PFSK-1 (cell line): ENCODE measurements at regions not wholly inside any gene's neighbourhood (a gene's known extent, or its start where the extent isn't known, plus 50 kb on each side); places are given as distances from the start of the nearest gene placed in this dataset.

ENCODE experiments used
- FOXP2 ChIP-seq: optimal IDR thresholded peaks from 2 replicates; pipeline ENCODE3; 2011; ENCODE audit warnings: borderline replicate concordance, control low read depth, inconsistent platforms; ENCODE audit not compliant: insufficient read depth; ENCODE audit errors: extremely low read length, extremely low read depth
- POLR2AphosphoS5 ChIP-seq: IDR thresholded peaks from 2 replicates; pipeline ENCODE4 v1.6.1; 2012; ENCODE audit warnings: low read depth, mild to moderate bottlenecking, control low read depth, low read length, moderate library complexity
- REST ChIP-seq, 2 experiments: IDR thresholded peaks; 2 replicates each; pipeline versions ENCODE4 v1.6.1 to v1.8.0; 2011 to 2012; ENCODE audit warnings: low read depth in 2 of 2, low read length in 2 of 2, control low read depth in 1 of 2, inconsistent platforms in 1 of 2, mild to moderate bottlenecking in 1 of 2, moderate library complexity in 1 of 2; ENCODE audit not compliant: insufficient read depth in 1 of 2
- SIN3A ChIP-seq: IDR thresholded peaks from 2 replicates; pipeline ENCODE4 v1.6.1; 2012; ENCODE audit warnings: mild to moderate bottlenecking, low read length, moderate library complexity, borderline replicate concordance; ENCODE audit not compliant: insufficient read depth
- TAF1 ChIP-seq: IDR thresholded peaks from 2 replicates; pipeline ENCODE4 v1.6.1; 2012; ENCODE audit warnings: low read length, control low read depth, borderline replicate concordance; ENCODE audit not compliant: insufficient read depth

GRCh38 chr17:79479876-79480275, 131.0 kb downstream of the RBFOX3 start:
- TF ChIP-seq TAF1 (no peak), SIN3A (no peak), FOXP2 (no peak), REST (IDR thresholded peaks at IDR 0.05; ENCODE audit: insufficient read depth in 1 of 2, low read depth in 2 of 2, low read length in 2 of 2) (no peak), POLR2AphosphoS5 (no peak)

DNA sequence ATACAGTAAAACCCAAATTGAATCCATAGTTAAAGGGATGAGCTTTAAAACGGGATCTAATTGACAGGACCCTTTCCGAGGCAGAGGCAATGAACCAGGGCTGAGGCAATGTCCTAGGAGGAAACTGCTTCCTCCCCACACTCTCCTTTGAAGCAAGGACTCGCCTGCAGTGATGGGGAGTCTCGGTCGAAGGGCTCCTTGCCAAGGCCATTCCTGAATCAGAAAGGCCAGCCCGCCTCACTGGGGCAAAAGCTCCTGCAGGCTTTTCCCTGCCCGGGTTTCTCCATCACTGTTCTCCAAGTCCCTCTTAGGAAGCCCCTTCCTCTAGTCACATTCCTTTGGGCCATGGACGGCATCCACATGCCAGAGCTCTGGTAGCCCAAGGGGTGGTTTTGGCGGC, 132.0 kb downstream of the RBFOX3 start:
- TF ChIP-seq SIN3A (no peak), FOXP2 (no peak), REST (IDR thresholded peaks at IDR 0.05; ENCODE audit: insufficient read depth in 1 of 2, low read depth in 2 of 2, low read length in 2 of 2) (no peak), TAF1 (no peak), POLR2AphosphoS5 (no peak)

- TF ChIP-seq FOXP2 (no peak), SIN3A (no peak), POLR2AphosphoS5 (no peak), TAF1 (no peak), REST (IDR thresholded peaks at IDR 0.05; ENCODE audit: insufficient read depth in 1 of 2, low read depth in 2 of 2, low read length in 2 of 2) (no peak)
Observed at GRCh38 chr17:79478051-79478461, 132.8 kb downstream of the RBFOX3 start.

DNA sequence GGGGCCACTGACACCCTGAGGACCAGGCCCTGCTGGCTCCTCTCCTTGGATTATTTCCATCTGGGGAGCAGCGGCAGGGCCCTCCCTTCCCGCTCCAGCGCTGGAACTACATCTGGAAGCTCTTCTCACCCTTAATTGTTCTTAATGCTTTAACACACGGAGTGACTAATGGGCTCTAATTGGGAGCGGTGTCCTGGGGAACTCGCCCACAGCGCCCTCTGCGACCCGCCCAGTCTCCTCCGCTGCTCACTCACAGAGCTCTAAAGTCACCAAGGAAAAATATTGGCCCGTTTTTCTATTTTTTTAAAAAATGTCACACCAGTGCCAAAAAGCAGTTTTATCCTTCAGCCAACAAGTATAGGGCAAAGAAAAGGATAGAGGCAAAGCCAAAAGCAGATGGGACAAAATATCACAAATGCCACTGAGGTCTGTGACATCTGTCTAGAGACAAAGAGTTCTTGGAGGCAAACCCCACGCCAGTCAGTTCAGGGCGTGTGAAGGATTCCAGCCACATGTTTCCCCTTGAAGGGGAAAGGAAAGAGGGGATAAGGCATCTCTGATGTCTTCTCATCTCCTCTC, 134.7 kb downstream of the RBFOX3 start:
- no peak for TF ChIP-seq REST (IDR thresholded peaks at IDR 0.05; ENCODE audit: insufficient read depth in 1 of 2, low read depth in 2 of 2, low read length in 2 of 2)
- TF ChIP-seq FOXP2, result no peak
- no peak for TF ChIP-seq POLR2AphosphoS5
- no peak for TF ChIP-seq TAF1
- TF ChIP-seq SIN3A, result no peak

DNA sequence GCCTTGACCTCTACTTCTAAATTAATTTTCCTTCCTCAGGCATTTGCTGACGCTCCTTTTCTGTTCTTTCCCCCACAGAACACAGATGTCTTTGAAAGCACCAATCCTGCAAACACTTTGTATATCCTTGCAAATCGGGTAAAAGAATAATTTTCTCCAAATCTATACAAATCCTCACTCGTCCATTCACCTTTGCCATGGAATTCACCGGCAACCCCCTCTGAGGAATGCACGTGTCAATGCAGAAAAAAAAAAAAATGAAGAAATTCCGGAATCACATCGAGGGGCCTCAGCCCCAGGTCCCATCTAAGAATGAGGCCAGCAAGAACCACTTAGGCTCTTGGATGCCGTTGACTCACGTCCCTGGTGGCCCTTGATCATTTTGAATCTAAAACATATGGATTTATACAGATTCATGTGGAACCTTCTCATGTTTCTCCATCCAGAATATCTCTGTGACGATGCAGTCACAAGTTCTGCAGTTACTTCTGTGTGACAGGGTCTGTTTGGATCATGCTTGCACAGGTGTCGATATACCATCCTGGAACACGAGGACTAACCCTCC, 136.9 kb downstream of the RBFOX3 start:
- TF ChIP-seq REST (IDR thresholded peaks at IDR 0.05; ENCODE audit: insufficient read depth in 1 of 2, low read depth in 2 of 2, low read length in 2 of 2), result no peak
- no peak for TF ChIP-seq FOXP2
- TF ChIP-seq TAF1, result no peak
- TF ChIP-seq SIN3A, result no peak
- no peak for TF ChIP-seq POLR2AphosphoS5
